Right forelimb (tissue), 1 donor: ENCODE measurements at regions not wholly inside any gene's neighbourhood (a gene's known extent, or its start where the extent isn't known, plus 50 kb on each side); places are given as distances from the start of the nearest gene placed in this dataset.

Source experiments
- DNase-seq: peaks from one replicate; pipeline ENCODE4 v3.0.0-alpha.2; 2018

GRCh38 chr18:27249933-27250332 is 64.8 kb upstream of the CHST9 start:
- DNase-seq: no peak

- DNase-seq: no peak
Observed at GRCh38 chr18:27244259-27244658, 59.2 kb upstream of the CHST9 start.

GRCh38 chr18:27242392-27243047 is 57.4 kb upstream of the CHST9 start:
- no peak for DNase-seq

- DNase-seq: no peak
Observed at GRCh38 chr18:27240383-27240782, 55.3 kb upstream of the CHST9 start.

- no peak for DNase-seq
Observed at GRCh38 chr18:27239669-27240068, 54.6 kb upstream of the CHST9 start.

GRCh38 chr18:27235218-27235870 is 50.2 kb upstream of the CHST9 start:
- no peak for DNase-seq
